ENCODE measurements at regions not wholly inside any gene's neighbourhood (a gene's known extent, or its start where the extent isn't known, plus 50 kb on each side); places are given as distances from the start of the nearest gene placed in this dataset.

DNA sequence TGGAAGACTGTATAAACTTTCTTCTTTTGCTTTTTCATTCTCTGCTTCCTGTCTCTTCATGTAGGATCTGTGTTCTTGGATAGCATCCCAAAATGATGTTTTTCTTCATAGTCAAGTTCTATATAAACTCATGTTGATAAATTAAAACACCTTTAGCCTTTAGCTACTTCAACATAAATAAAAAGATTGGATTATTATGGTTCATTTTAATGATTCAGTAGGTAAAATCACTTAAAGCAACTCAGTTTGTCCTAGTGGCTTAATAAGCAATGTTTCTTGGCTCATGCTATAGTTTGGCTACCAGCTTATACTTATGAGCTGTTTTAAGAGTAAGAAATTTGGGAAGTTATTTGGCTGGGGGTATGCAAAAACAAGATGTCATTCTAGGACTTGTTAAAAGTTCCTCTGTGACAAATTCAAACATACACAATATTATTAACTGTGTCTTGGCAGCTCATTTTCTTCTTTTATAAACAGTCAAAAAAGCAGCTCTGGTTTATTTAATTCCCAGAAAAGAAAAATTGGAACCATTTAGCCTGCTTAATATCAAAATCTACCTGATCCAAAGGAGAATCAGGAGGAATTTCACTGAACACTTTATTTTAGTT lies 111.4 kb downstream of the TMTC3 start:
- TF ChIP-seq POLR2A (IDR thresholded peaks at IDR 0.05; ENCODE audit: extremely low read depth, insufficient read length) (no peak), MYC (IDR thresholded peaks at IDR 0.05; ENCODE audit: low read depth, low read length) (no peak), MAX (IDR thresholded peaks at IDR 0.05; ENCODE audit: low read depth, low read length) (no peak)
- TF ChIP-seq, protein P1, sequence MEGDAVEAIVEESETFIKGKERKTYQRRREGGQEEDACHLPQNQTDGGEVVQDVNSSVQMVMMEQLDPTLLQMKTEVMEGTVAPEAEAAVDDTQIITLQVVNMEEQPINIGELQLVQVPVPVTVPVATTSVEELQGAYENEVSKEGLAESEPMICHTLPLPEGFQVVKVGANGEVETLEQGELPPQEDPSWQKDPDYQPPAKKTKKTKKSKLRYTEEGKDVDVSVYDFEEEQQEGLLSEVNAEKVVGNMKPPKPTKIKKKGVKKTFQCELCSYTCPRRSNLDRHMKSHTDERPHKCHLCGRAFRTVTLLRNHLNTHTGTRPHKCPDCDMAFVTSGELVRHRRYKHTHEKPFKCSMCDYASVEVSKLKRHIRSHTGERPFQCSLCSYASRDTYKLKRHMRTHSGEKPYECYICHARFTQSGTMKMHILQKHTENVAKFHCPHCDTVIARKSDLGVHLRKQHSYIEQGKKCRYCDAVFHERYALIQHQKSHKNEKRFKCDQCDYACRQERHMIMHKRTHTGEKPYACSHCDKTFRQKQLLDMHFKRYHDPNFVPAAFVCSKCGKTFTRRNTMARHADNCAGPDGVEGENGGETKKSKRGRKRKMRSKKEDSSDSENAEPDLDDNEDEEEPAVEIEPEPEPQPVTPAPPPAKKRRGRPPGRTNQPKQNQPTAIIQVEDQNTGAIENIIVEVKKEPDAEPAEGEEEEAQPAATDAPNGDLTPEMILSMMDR (IDR thresholded peaks at IDR 0.05; ENCODE audit: low read depth, low read length) = no peak
